D341Med (cell line): ENCODE measurements at regions not wholly inside any gene's neighbourhood (a gene's known extent, or its start where the extent isn't known, plus 50 kb on each side); places are given as distances from the start of the nearest gene placed in this dataset.

Experiments used
- DNase-seq: peaks from one replicate; pipeline ENCODE4 v3.0.0; 2012; ENCODE audit warnings: low spot score

DNA sequence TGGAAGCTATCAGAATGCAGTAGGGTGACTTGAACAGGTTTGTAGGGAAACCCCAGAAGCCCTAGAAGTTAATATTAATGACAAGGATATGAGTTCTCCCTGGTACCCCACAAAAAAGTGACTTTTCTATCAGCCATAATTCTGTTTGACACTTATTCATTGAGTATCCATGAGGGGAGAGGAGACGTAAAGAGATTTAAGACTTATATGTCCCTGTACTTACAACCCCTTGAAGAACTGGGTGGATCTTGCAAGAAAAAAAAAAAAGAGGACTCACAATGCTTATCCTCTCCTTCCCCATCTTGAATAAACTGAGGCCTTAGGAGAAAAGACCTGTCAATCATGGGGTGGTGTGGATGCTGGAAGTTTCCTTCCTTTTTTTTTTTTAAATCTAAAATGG is 203.5 kb downstream of the CBLN1 start:
- no peak for DNase-seq

DNA sequence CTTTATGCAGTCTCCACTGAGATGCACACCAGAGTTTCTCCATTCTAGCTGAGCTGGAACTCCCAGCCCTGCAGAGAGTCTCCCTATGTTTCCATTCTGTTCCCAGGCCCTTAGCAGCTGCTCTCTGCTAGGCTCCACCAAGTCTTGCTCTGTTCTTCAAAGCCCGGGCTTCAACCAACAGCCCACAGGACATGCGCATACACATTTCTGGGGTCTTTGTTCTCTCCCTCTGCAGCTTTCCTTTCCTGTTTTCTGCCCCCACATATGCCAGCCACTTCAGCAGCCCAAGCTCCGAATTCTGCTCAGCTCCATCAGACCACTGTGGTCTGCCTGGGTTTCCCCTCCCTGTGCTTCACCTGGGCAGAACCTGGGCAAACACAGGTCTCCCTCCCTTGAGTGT is 205.9 kb downstream of the CBLN1 start:
- no peak for DNase-seq

GRCh38 chr16:49068224-49068623 is 213.4 kb downstream of the CBLN1 start:
- DNase-seq = no peak

- no peak for DNase-seq
Measured at GRCh38 chr16:49067776-49068175, 213.9 kb downstream of the CBLN1 start.

GRCh38 chr16:49061137-49061714 is 220.4 kb downstream of the CBLN1 start:
- no peak for DNase-seq

GRCh38 chr16:49060728-49061127 is 220.9 kb downstream of the CBLN1 start:
- DNase-seq = no peak

DNA sequence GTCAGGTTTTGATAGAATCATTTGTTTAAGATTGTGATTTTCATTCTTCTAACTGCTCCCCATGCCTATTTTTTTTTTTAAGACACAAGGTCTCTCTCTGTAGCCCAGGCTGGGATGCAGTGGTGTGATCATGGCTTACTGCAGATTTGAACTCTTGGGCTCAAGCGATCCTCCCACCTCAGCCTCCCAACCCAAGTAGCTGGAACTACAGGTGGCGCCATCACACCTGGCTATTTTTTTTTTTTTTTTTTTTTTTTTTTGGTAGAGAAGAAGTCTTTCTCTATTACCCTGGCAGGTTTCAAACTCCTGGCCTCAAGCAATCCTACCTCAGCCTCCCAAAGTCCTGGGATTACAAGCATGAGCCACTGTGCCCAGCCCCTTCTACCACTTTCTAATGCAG is 223.3 kb downstream of the CBLN1 start:
- DNase-seq = no peak

- no peak for DNase-seq
Measured at GRCh38 chr16:49057936-49058335, 223.7 kb downstream of the CBLN1 start.

DNA sequence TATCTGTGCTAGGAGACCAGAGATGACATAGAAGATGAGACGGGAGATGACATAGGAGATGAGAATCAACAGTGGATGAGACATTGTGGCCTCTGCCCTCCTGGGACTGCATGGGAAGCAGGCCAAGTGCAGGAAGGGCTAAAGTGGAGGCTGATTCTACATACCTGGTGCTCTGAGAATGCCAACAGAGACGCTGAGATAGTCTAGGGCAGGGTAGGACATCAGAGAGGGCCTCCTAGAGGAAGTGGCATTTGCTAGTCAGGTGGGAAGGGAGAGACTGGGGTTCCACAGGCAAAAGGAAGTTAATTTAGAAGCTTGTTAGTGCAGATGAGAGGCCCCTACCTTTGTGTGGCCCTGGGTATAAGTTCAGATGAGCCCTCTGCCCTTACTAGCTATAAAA is 224.2 kb downstream of the CBLN1 start:
- DNase-seq = no peak

- no peak for DNase-seq
Measured at GRCh38 chr16:49056546-49056945, 225.1 kb downstream of the CBLN1 start.

- DNase-seq = no peak
Measured at GRCh38 chr16:49055824-49056545, 225.7 kb downstream of the CBLN1 start.

- DNase-seq = no peak
Measured at GRCh38 chr16:49055291-49055690, 226.3 kb downstream of the CBLN1 start.

- no peak for DNase-seq
Measured at GRCh38 chr16:49054606-49055005, 227.0 kb downstream of the CBLN1 start.

- no peak for DNase-seq
Measured at GRCh38 chr16:49052846-49053245, 228.8 kb downstream of the CBLN1 start.

GRCh38 chr16:49051576-49051975 is 230.1 kb downstream of the CBLN1 start:
- no peak for DNase-seq

GRCh38 chr16:49050607-49051006 is 231.0 kb downstream of the CBLN1 start:
- DNase-seq = no peak

GRCh38 chr16:49049644-49050043 is 232.0 kb downstream of the CBLN1 start:
- DNase-seq = no peak

GRCh38 chr16:49049191-49049590 is 232.4 kb downstream of the CBLN1 start:
- no peak for DNase-seq

DNA sequence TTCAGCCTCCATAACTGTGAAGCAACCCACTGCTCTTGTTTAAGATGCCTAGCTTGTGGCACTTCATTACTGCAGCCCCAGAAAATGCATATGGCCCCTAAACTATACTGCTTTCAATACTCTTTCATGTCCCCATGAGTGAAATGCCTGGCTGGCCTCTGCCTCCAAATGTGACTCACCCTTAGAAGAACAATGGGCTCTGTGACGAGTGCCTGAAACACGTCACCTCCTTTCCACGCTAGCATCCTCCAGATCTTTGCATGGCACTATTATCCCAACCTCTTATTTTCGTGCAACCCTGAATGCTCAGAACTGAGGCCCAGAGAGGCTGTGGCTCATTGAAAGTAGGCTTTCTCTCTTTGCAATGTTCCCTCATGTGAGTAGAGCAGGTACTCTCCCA is 233.1 kb downstream of the CBLN1 start:
- DNase-seq = no peak

GRCh38 chr16:49036126-49036525 is 245.5 kb downstream of the CBLN1 start:
- no peak for DNase-seq

GRCh38 chr16:49027420-49027819 is 254.2 kb downstream of the CBLN1 start:
- DNase-seq = no peak

GRCh38 chr16:49026566-49027181 is 255.0 kb downstream of the CBLN1 start:
- DNase-seq = no peak

DNA sequence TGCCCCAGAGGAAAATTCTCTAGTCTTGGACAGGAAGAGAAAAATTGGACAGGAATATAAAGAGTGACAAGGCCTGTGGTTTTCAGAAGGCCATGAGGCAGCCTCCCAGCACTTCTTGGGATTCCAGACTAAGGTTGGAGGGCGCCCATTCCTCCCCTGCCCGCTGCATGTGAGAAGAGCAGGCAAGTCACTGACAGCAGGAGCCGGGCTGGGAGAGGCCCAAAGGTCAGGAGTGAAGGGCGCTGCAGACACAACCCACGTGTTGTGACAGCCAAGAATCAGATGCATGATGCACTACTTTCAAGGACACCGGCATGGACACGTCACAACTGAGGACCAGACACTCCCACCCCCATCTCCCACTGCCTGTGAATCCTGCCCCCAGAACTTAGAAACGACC is 256.7 kb downstream of the CBLN1 start:
- DNase-seq = no peak

DNA sequence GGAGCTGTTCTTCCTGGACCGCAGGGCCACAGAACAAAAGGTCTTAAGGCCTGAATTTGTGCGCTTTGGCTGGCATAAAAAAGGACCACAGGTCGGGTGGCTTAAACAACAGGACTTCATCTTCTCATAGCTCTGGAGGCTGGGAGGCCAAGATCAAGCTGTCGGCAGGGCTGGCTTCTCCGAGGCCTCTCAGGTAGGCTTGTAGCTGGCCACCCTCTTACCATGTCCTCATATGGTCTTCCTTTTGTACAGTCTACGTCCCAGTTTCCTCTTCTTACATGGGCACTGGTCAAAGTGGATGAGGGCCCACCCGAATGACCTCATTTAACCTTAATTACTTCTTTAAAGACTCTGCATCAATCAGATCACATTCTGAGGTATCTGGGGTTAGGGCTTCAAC is 257.6 kb downstream of the CBLN1 start:
- no peak for DNase-seq
